SU-DHL-6 (cell line): ENCODE measurements at regions not wholly inside any gene's neighbourhood (a gene's known extent, or its start where the extent isn't known, plus 50 kb on each side); places are given as distances from the start of the nearest gene placed in this dataset.
"Not testable (repeated sequence)": the region's sequence is repeated elsewhere in the genome, so short reads cannot be mapped to it uniquely, and the experiment has no call there.

ENCODE experiments used
- H2AFZ ChIP-seq: fragments of 200-600 bp; sonication (generic); 2 replicates; pipeline ENCODE4 v1.6.1; 2014; ENCODE audit warnings: low read depth, mild to moderate bottlenecking, moderate library complexity, mixed read lengths, antibody characterized with exemption, low read length; ENCODE audit not compliant: severe bottlenecking
- H3F3A ChIP-seq: fragments of 200-600 bp; shearing (Covaris generic); 2 replicates; pipeline ENCODE4 v1.6.0; 2016; ENCODE audit warnings: antibody characterized with exemption, mild to moderate bottlenecking; ENCODE audit not compliant: insufficient read depth
- H3K27ac ChIP-seq: fragments of 200-600 bp; sonication (generic); 2 replicates; pipeline ENCODE4 v1.5.1; 2016; ENCODE audit warnings: low read depth, mild to moderate bottlenecking, low read length, moderate library complexity, mixed read lengths
- H3K27me3 ChIP-seq: fragments of 200-600 bp; sonication (generic), shearing (Covaris generic); 2 replicates; pipeline ENCODE4 v1.6.0; 2014; ENCODE audit warnings: mild to moderate bottlenecking, low read length
- H3K36me3 ChIP-seq: fragments of 200-600 bp; sonication (generic); 2 replicates; pipeline ENCODE4 v1.6.1; 2014; ENCODE audit warnings: mild to moderate bottlenecking, low read length, mixed read lengths
- H3K4me2 ChIP-seq: fragments of 300-600, 200-600 bp; shearing (Covaris generic), sonication (generic); 2 replicates; pipeline ENCODE4 v1.6.0; 2014; ENCODE audit warnings: low read length, low read depth, mild to moderate bottlenecking; ENCODE audit not compliant: poor library complexity, severe bottlenecking
- H3K4me3 ChIP-seq: fragments of 200-600 bp; sonication (generic); 2 replicates; pipeline ENCODE4 v1.5.1; 2014; ENCODE audit warnings: antibody characterized with exemption, low read length, mild to moderate bottlenecking, mixed read lengths; ENCODE audit not compliant: insufficient read depth, poor library complexity, severe bottlenecking
- H3K79me2 ChIP-seq: fragments of 200-600 bp; sonication (generic); 2 replicates; pipeline ENCODE4 v1.6.1; 2014; ENCODE audit warnings: mild to moderate bottlenecking, low read length, moderate library complexity; ENCODE audit not compliant: insufficient read depth
- H3K9ac ChIP-seq: fragments of 200-600 bp; sonication (generic); 2 replicates; pipeline ENCODE4 v1.7.0; 2014; ENCODE audit warnings: mild to moderate bottlenecking, low read length
- H3K9me2 ChIP-seq: fragments of 200-600 bp; sonication (generic); replicated peaks from 2 replicates; pipeline ENCODE4 v1.6.1; 2014; ENCODE audit warnings: low read length; ENCODE audit not compliant: insufficient read depth
- H3K9me3 ChIP-seq: fragments of 200-600 bp; sonication (generic); 2 replicates; pipeline ENCODE4 v1.6.1; 2014; ENCODE audit warnings: low read length, mixed read lengths; ENCODE audit not compliant: insufficient read depth
- H4K20me1 ChIP-seq: fragments of 200-600 bp; sonication (generic); 2 replicates; pipeline ENCODE4 v1.6.1; 2014; ENCODE audit warnings: low read depth, mild to moderate bottlenecking, antibody characterized with exemption, low read length, moderate library complexity, mixed read lengths
- CTCF ChIP-seq: fragments of 200-600 bp; sonication (generic); IDR thresholded peaks from one replicate; pipeline ENCODE4 v1.5.1; 2017; ENCODE audit warnings: antibody characterized with exemption, mild to moderate bottlenecking, low read length, moderate library complexity; ENCODE audit not compliant: insufficient read depth, poor library complexity, severe bottlenecking
- EZH2phosphoT487 ChIP-seq: fragments of 200-600 bp; sonication (generic), shearing (Covaris generic); conservative IDR thresholded peaks from 2 replicates; pipeline ENCODE4 v1.6.1; 2018; ENCODE audit warnings: mild to moderate bottlenecking, antibody characterized with exemption, low read length, moderate library complexity, mixed read lengths

- no peaks in the 10 kb centered on the region for H3F3A ChIP-seq
Observed at GRCh38 chr10:21352886-21353285, 172.6 kb downstream of the SKIDA1 start.

GRCh38 chr10:21351594-21351993 lies 173.9 kb downstream of the SKIDA1 start:
- H2AFZ ChIP-seq, H3K79me2 ChIP-seq, H4K20me1 ChIP-seq, H3K9me2 ChIP-seq, H3K36me3 ChIP-seq, H3K9ac ChIP-seq, H3F3A ChIP-seq, H3K4me3 ChIP-seq, H3K4me2 ChIP-seq, H3K9me3 ChIP-seq, H3K27ac ChIP-seq, H3K27me3 ChIP-seq: not testable (repeated sequence)

More at GRCh38 chr10:21352886-21353285, 172.6 kb downstream of the SKIDA1 start:
- Histone ChIP-seq H3K9me2 (no peaks in the 10 kb centered on the region), H3K79me2 (no peaks in the 10 kb centered on the region), H3K27ac (no peak overlapping the region), H3K36me3 (no peaks in the 10 kb centered on the region), H3K4me3 (no peak overlapping the region), H4K20me1 (no peaks in the 10 kb centered on the region), H3K4me2 (no peak overlapping the region), H3K9me3 (no peaks in the 10 kb centered on the region), H3K9ac (no peak overlapping the region), H3K27me3 (no peaks in the 10 kb centered on the region), H2AFZ (no peak overlapping the region)
- TF ChIP-seq EZH2phosphoT487 (no peak), CTCF (no peak)

- no peaks in the 10 kb centered on the region for H3K9me3 ChIP-seq
- no peak overlapping the region for H2AFZ ChIP-seq
- H3K36me3 ChIP-seq: no peaks in the 10 kb centered on the region
- no peak overlapping the region for H3K4me2 ChIP-seq
- no peaks in the 10 kb centered on the region for H3K27me3 ChIP-seq
- no peak for TF ChIP-seq EZH2phosphoT487
- no peak overlapping the region for H3K27ac ChIP-seq
- H3K4me3 ChIP-seq: no peak overlapping the region
- no peaks in the 10 kb centered on the region for H3F3A ChIP-seq
- H3K79me2 ChIP-seq: no peaks in the 10 kb centered on the region
- H3K9ac ChIP-seq: no peak overlapping the region
- H3K9me2 ChIP-seq: no peaks in the 10 kb centered on the region
- H4K20me1 ChIP-seq: no peaks in the 10 kb centered on the region
Observed at GRCh38 chr10:21349912-21350286, 175.6 kb downstream of the SKIDA1 start.

- no peaks in the 10 kb centered on the region for H4K20me1 ChIP-seq
- no peak for TF ChIP-seq EZH2phosphoT487
- TF ChIP-seq CTCF: no peak
- H2AFZ ChIP-seq: no peak overlapping the region
- no peaks in the 10 kb centered on the region for H3F3A ChIP-seq
- H3K27ac ChIP-seq: no peak overlapping the region
- H3K4me3 ChIP-seq: no peak overlapping the region
- H3K9ac ChIP-seq: no peak overlapping the region
- H3K27me3 ChIP-seq: no peaks in the 10 kb centered on the region
- H3K9me3 ChIP-seq: no peaks in the 10 kb centered on the region
- no peaks in the 10 kb centered on the region for H3K36me3 ChIP-seq
- H3K4me2 ChIP-seq: no peak overlapping the region
- no peaks in the 10 kb centered on the region for H3K9me2 ChIP-seq
- H3K79me2 ChIP-seq: no peaks in the 10 kb centered on the region
Observed at GRCh38 chr10:21347785-21348170, 177.7 kb downstream of the SKIDA1 start.
